ENCODE measurements at regions not wholly inside any gene's neighbourhood (a gene's known extent, or its start where the extent isn't known, plus 50 kb on each side); places are given as distances from the start of the nearest gene placed in this dataset.

GRCh38 chrX:33434256-33435092, 223.1 kb upstream of the DMD start:
- H3K4me3 ChIP-seq, result no peak overlapping the region
- ChIA-PET CTCF (interaction anchor here (0.6 to 3.6 kb wide), 13 partner anchors 8 to 1027 kb away, joined by 3 to 63 read pairs (median 4); no protein-coding TSS in a partner anchor), RAD21 (ENCODE audit: unreplicated experiment) (interaction anchor here (1.3 to 1.9 kb wide), 4 partner anchors 840 to 907 kb away, joined by 5 to 14 read pairs (median 8); no protein-coding TSS in a partner anchor), POLR2A (no interaction called here), SMC1A (ENCODE audit: uncharacterized antibody, unreplicated experiment) (interaction anchor here (0.6 to 2.9 kb wide), 7 partner anchors 14 to 867 kb away, joined by 3 to 10 read pairs (median 4); no protein-coding TSS in a partner anchor)
- TF ChIP-seq CTCF (IDR thresholded peaks at IDR 0.05 in 2 of 3, conservative IDR thresholded peaks at IDR 0.05 in 1 of 3; ENCODE audit: control insufficient read depth in 2 of 3, extremely low read depth in 1 of 3, insufficient read depth in 1 of 3, low read depth in 3 of 3, low read length in 3 of 3), result peak; percentile 76 to 82 (median 81)
- TF ChIP-seq RAD21 (IDR thresholded peaks at IDR 0.05; ENCODE audit: insufficient read depth, low read depth, low read length), result peak; percentile 73
- TF ChIP-seq POLR2A (IDR thresholded peaks at IDR 0.05; ENCODE audit: low read depth, low read length), result no peak
- TF ChIP-seq SMC3 (IDR thresholded peaks at IDR 0.05; ENCODE audit: borderline replicate concordance, low read length), result peak; percentile 79; the same call in 1 of the 2 replicates
- in situ Hi-C loops (cut with MboI) (loop anchor here (5.0 kb wide), 1 partner anchor 868 kb away; no protein-coding TSS in a partner anchor), intact Hi-C loops (cut with micrococcal nuclease; ENCODE audit: unreplicated experiment) (loop anchor here (1.0 kb wide), 1 partner anchor 867 kb away; no protein-coding TSS in a partner anchor)
- no peak overlapping the region for H3K27ac ChIP-seq (ENCODE audit: control insufficient read depth, insufficient read depth)
- no peak overlapping the region for H2AFZ ChIP-seq (ENCODE audit: control insufficient read depth, low read depth, low read length)
- no peaks in the 10 kb centered on the region for H3K36me3 ChIP-seq (ENCODE audit: control insufficient read depth in 2 of 2, insufficient read depth in 2 of 2, low read length in 1 of 2)
- DNase-seq (ENCODE audit: low read depth, low spot score), result no peak
- no peaks in the 10 kb centered on the region for H3K4me1 ChIP-seq (ENCODE audit: control insufficient read depth, insufficient read depth, low read length)
- 16% methylated on average over 11 of the region's 11 CpGs for WGBS (ENCODE audit: insufficient coverage, insufficient replicate concordance, low lambda C conversion rate, missing lambda C conversion rate)
- no TSS peak for BruUV-seq (replicated peaks)
- no peak overlapping the region for H3K9ac ChIP-seq (ENCODE audit: control insufficient read depth, insufficient read depth, low read length)
- no peak overlapping the region for H3K4me2 ChIP-seq (ENCODE audit: control insufficient read depth, insufficient read depth)
- no peaks in the 10 kb centered on the region for H3K9me3 ChIP-seq (replicated peaks; ENCODE audit: control insufficient read depth, insufficient read depth, low read length)
- no peaks in the 10 kb centered on the region for H3K79me2 ChIP-seq (ENCODE audit: control insufficient read depth, insufficient read depth, low read length)
- no peaks in the 10 kb centered on the region for H3K27me3 ChIP-seq (replicated peaks in 1 of 2; ENCODE audit: control insufficient read depth in 2 of 2, insufficient read depth in 2 of 2, low read length in 1 of 2)
- H4K20me1 ChIP-seq (ENCODE audit: control insufficient read depth, insufficient read depth), result no peaks in the 10 kb centered on the region
- peak; percentile 83 for FAIRE-seq
- ATAC-seq, result peak; percentile 82
